OCI-LY3 (cell line): ENCODE measurements at regions not wholly inside any gene's neighbourhood (a gene's known extent, or its start where the extent isn't known, plus 50 kb on each side); places are given as distances from the start of the nearest gene placed in this dataset.

Source experiments
- CTCF ChIP-seq: fragments of 200-600, 300-600 bp; sonication (generic); IDR thresholded peaks from 2 replicates; pipeline ENCODE4 v1.5.1; 2014; ENCODE audit warnings: antibody characterized with exemption, low read length, low read depth
- EZH2phosphoT487 ChIP-seq: fragments of 200-600 bp; shearing (Covaris generic); IDR thresholded peaks from 2 replicates; pipeline ENCODE4 v1.6.1; 2018; ENCODE audit warnings: antibody characterized with exemption, mixed run types, low read depth

DNA sequence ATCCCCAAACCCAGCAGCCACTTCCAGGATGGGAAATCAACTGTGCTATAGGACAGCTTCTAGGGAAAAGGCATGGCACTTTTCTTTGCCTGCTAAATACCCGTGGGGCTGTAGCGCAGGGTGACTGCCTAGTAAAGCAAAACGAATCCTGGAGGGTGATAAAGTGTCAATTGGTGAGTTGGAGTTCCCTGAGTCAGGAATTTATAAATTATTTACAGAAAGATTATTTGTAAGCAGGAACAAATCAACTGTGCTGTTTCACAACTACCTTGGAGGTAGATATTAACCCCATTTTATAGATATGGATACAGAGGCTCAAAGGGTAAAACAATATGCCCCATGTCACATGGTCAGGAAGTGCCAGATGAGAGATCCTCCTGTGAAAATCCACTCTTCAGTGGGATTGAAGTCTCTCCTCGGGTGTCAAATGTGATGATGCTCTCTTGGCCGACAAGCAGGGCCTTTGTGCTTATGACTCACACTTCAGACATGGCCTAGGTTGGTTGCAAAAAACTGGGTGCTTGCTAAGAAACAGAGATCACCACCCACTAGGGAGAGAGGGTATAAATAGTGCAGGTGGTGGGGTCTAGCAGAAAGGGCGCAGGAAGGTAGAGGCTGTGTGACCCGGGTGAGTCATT, 383.2 kb upstream of the ZMIZ1 start:
- no peak for TF ChIP-seq CTCF
- no peak for TF ChIP-seq EZH2phosphoT487
